ENCODE measurements at regions not wholly inside any gene's neighbourhood (a gene's known extent, or its start where the extent isn't known, plus 50 kb on each side); places are given as distances from the start of the nearest gene placed in this dataset.
"Not testable (repeated sequence)": the region's sequence is repeated elsewhere in the genome, so short reads cannot be mapped to it uniquely, and the experiment has no call there.

DNA sequence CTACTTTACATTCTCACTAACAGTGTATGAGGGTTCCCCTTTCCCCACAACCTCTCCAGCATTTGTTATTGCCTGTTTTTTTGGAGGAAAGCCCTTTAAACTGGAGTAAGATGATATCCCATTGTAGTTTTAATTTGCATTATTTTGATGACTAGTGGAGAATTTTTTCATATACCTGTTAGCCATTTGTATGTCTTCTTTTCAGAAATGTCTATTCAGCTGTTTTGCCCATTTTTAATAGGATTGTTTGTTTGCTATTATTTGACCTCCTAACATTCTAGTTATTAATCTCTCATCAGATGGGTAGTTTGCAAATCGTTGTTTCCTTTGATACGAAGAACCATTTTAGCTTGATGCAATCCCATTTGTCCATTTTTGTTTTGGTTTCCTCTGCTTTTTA is 165.0 kb downstream of the GLUL start:
- TF ChIP-seq, protein P1, sequence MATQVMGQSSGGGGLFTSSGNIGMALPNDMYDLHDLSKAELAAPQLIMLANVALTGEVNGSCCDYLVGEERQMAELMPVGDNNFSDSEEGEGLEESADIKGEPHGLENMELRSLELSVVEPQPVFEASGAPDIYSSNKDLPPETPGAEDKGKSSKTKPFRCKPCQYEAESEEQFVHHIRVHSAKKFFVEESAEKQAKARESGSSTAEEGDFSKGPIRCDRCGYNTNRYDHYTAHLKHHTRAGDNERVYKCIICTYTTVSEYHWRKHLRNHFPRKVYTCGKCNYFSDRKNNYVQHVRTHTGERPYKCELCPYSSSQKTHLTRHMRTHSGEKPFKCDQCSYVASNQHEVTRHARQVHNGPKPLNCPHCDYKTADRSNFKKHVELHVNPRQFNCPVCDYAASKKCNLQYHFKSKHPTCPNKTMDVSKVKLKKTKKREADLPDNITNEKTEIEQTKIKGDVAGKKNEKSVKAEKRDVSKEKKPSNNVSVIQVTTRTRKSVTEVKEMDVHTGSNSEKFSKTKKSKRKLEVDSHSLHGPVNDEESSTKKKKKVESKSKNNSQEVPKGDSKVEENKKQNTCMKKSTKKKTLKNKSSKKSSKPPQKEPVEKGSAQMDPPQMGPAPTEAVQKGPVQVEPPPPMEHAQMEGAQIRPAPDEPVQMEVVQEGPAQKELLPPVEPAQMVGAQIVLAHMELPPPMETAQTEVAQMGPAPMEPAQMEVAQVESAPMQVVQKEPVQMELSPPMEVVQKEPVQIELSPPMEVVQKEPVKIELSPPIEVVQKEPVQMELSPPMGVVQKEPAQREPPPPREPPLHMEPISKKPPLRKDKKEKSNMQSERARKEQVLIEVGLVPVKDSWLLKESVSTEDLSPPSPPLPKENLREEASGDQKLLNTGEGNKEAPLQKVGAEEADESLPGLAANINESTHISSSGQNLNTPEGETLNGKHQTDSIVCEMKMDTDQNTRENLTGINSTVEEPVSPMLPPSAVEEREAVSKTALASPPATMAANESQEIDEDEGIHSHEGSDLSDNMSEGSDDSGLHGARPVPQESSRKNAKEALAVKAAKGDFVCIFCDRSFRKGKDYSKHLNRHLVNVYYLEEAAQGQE (IDR thresholded peaks at IDR 0.05; ENCODE audit: low read depth): no peak
- TF ChIP-seq, protein P2, sequence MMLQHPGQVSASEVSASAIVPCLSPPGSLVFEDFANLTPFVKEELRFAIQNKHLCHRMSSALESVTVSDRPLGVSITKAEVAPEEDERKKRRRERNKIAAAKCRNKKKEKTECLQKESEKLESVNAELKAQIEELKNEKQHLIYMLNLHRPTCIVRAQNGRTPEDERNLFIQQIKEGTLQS (IDR thresholded peaks at IDR 0.05): no peak
- TF ChIP-seq ZFX (IDR thresholded peaks at IDR 0.05): no peak
- no peak for TF ChIP-seq POLR2A (IDR thresholded peaks at IDR 0.05; ENCODE audit: borderline replicate concordance, extremely low read depth, insufficient read depth, insufficient read length)
- no peak for TF ChIP-seq CEBPB (IDR thresholded peaks at IDR 0.05; ENCODE audit: low read depth)
- TF ChIP-seq SP1 (IDR thresholded peaks at IDR 0.05; ENCODE audit: low read depth): no peak
- TF ChIP-seq ELF1 (IDR thresholded peaks at IDR 0.05; ENCODE audit: borderline replicate concordance, low read depth): no peak
- no peak for TF ChIP-seq SIN3A (IDR thresholded peaks at IDR 0.05; ENCODE audit: low read depth)
- no peak for TF ChIP-seq RAD21 (IDR thresholded peaks at IDR 0.05; ENCODE audit: low read depth)
- TF ChIP-seq CBX3 (IDR thresholded peaks at IDR 0.05; ENCODE audit: low read depth): no peak
- no peak for TF ChIP-seq YY1 (IDR thresholded peaks at IDR 0.05; ENCODE audit: extremely low read depth, insufficient replicate concordance, low read depth, low read length)
- TF ChIP-seq, protein P3, sequence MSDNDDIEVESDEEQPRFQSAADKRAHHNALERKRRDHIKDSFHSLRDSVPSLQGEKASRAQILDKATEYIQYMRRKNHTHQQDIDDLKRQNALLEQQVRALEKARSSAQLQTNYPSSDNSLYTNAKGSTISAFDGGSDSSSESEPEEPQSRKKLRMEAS (IDR thresholded peaks at IDR 0.05): no peak
- no peak for TF ChIP-seq JUND (IDR thresholded peaks at IDR 0.05)
- TF ChIP-seq, protein P4, sequence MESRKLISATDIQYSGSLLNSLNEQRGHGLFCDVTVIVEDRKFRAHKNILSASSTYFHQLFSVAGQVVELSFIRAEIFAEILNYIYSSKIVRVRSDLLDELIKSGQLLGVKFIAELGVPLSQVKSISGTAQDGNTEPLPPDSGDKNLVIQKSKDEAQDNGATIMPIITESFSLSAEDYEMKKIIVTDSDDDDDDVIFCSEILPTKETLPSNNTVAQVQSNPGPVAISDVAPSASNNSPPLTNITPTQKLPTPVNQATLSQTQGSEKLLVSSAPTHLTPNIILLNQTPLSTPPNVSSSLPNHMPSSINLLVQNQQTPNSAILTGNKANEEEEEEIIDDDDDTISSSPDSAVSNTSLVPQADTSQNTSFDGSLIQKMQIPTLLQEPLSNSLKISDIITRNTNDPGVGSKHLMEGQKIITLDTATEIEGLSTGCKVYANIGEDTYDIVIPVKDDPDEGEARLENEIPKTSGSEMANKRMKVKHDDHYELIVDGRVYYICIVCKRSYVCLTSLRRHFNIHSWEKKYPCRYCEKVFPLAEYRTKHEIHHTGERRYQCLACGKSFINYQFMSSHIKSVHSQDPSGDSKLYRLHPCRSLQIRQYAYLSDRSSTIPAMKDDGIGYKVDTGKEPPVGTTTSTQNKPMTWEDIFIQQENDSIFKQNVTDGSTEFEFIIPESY (IDR thresholded peaks at IDR 0.05; ENCODE audit: extremely low read depth, insufficient replicate concordance, low read length): no peak
- TF ChIP-seq POLR2AphosphoS5 (IDR thresholded peaks at IDR 0.05; ENCODE audit: low read depth, low read length): no peak
- no peak for TF ChIP-seq EZH2 (IDR thresholded peaks at IDR 0.05)
- no peak for TF ChIP-seq SRF (IDR thresholded peaks at IDR 0.05; ENCODE audit: low read depth)
- no peak for TF ChIP-seq EGR1 (IDR thresholded peaks at IDR 0.05; ENCODE audit: low read depth)
- TF ChIP-seq EZH2phosphoT487 (IDR thresholded peaks at IDR 0.05; ENCODE audit: borderline replicate concordance): no peak
- H3K9ac ChIP-seq (ENCODE audit: low read length): no peak overlapping the region
- no peaks in the 10 kb centered on the region for H3K36me3 ChIP-seq (ENCODE audit: control insufficient read depth in 1 of 2, insufficient read depth in 2 of 2, low read length in 2 of 2)
- no peak overlapping the region for H3K4me3 ChIP-seq (replicated peaks in 1 of 2; ENCODE audit: low read depth in 1 of 2, low read length in 2 of 2)
- RAD21 ChIA-PET (ENCODE audit: low non-redundant PET in 1 of 2, low total read pairs in 2 of 2, uncharacterized antibody in 2 of 2, unreplicated experiment in 2 of 2): no interaction called here
- no peak overlapping the region for H3K27ac ChIP-seq (ENCODE audit: low read depth, low read length)
- intact Hi-C loops (cut with micrococcal nuclease): no loop called here
- no peaks in the 10 kb centered on the region; a peak in 1 of 4 replicates for H3K4me1 ChIP-seq (ENCODE audit: control insufficient read depth in 1 of 2, insufficient read depth in 2 of 2, low read length in 2 of 2)
- CTCF ChIA-PET: interaction anchor here (0.6 kb wide), 1 partner anchor 48 kb away, joined by 3 read pairs; no protein-coding TSS in a partner anchor
- H2AFZ ChIP-seq (ENCODE audit: low read depth, low read length, poor library complexity, severe bottlenecking): no peak overlapping the region
- no peak overlapping the region for H3K4me2 ChIP-seq (ENCODE audit: low read length)
- ATAC-seq: no peak
- H3K9me2 ChIP-seq (ENCODE audit: insufficient read depth): no peaks in the 10 kb centered on the region
- BruUV-seq (replicated peaks): no TSS peak
- H4K20me1 ChIP-seq (ENCODE audit: insufficient read depth): no peaks in the 10 kb centered on the region
- H3K9me3 ChIP-seq (ENCODE audit: control insufficient read depth in 1 of 2, insufficient read depth in 1 of 2, low read depth in 1 of 2, low read length in 2 of 2): no peaks in the 10 kb centered on the region
- no peaks in the 10 kb centered on the region for H3K79me2 ChIP-seq (ENCODE audit: insufficient read depth, low read length)
- no peak for DNase-seq (ENCODE audit: low read depth, low spot score)
- POLR2A ChIA-PET: no interaction called here
- no peaks in the 10 kb centered on the region for H3K27me3 ChIP-seq (ENCODE audit: insufficient read depth, low read length)

DNA sequence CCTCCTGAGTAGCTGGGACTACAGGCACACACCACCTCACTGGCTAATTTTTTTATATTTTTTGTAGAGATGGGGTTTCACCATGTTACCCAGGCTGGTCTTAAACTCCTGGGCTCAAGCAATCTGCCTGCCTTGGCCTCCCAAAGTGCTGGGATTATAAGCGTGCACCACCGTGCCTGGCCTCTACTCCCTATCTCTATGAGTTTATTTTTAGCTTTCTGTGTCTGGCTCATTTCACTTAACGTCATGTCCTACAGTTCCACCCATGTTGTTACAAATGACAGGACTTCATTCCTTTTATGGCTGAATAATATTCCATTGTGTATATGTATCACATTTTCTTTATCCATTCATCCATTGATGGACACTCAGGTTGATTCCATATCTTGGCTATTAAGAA is 164.2 kb upstream of the ZNF648 start:
- H3K36me3 ChIP-seq (ENCODE audit: control insufficient read depth in 1 of 2, insufficient read depth in 2 of 2, low read length in 2 of 2); H3K4me1 ChIP-seq (ENCODE audit: control insufficient read depth in 1 of 2, insufficient read depth in 2 of 2, low read length in 2 of 2); H4K20me1 ChIP-seq (ENCODE audit: insufficient read depth); H3K4me3 ChIP-seq (replicated peaks in 1 of 2; ENCODE audit: low read depth in 1 of 2, low read length in 2 of 2); H3K9ac ChIP-seq (ENCODE audit: low read length); POLR2A ChIA-PET; H3K27ac ChIP-seq (ENCODE audit: low read depth, low read length); BruUV-seq (replicated peaks); H3K27me3 ChIP-seq (ENCODE audit: insufficient read depth, low read length); H2AFZ ChIP-seq (ENCODE audit: low read depth, low read length, poor library complexity, severe bottlenecking); H3K4me2 ChIP-seq (ENCODE audit: low read length); ATAC-seq; H3K9me2 ChIP-seq (ENCODE audit: insufficient read depth); DNase-seq (ENCODE audit: low read depth, low spot score); H3K9me3 ChIP-seq (ENCODE audit: control insufficient read depth in 1 of 2, insufficient read depth in 1 of 2, low read depth in 1 of 2, low read length in 2 of 2); CTCF ChIA-PET; H3K79me2 ChIP-seq (ENCODE audit: insufficient read depth, low read length); intact Hi-C loops (cut with micrococcal nuclease): not testable (repeated sequence)
- RAD21 ChIA-PET (ENCODE audit: low non-redundant PET in 1 of 2, low total read pairs in 2 of 2, uncharacterized antibody in 2 of 2, unreplicated experiment in 2 of 2): interaction anchor here in 1 of 2 experiments (0.7 kb wide), 1 partner anchor 46 kb away, joined by 4 read pairs; no protein-coding TSS in a partner anchor

Measured in HCT116 (cell line).